ENCODE measurements at regions not wholly inside any gene's neighbourhood (a gene's known extent, or its start where the extent isn't known, plus 50 kb on each side); places are given as distances from the start of the nearest gene placed in this dataset.
"Not testable (repeated sequence)": the region's sequence is repeated elsewhere in the genome, so short reads cannot be mapped to it uniquely, and the experiment has no call there.

DNA sequence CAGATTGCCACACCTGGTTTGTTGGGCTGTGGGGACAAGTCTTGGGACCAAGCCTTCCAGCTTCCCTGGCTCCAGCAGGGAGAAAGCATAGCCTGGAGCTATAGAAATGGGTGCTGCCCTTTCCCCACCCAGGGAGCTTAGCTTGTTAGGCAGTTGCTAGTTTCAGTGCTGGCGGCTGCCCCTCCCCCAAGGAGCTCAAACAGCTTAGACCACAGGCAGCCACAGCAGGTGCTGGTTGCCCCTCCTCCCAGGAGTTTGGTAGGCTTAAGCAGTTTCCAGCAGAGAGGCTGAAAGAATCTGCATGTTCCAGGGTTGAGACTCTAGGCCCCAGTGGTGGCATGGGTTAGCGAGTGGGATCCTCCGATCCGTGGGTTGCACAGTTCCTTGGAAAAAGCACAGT, 889.7 kb downstream of the IGSF11 start:
- DNase-seq, result no peak

DNA sequence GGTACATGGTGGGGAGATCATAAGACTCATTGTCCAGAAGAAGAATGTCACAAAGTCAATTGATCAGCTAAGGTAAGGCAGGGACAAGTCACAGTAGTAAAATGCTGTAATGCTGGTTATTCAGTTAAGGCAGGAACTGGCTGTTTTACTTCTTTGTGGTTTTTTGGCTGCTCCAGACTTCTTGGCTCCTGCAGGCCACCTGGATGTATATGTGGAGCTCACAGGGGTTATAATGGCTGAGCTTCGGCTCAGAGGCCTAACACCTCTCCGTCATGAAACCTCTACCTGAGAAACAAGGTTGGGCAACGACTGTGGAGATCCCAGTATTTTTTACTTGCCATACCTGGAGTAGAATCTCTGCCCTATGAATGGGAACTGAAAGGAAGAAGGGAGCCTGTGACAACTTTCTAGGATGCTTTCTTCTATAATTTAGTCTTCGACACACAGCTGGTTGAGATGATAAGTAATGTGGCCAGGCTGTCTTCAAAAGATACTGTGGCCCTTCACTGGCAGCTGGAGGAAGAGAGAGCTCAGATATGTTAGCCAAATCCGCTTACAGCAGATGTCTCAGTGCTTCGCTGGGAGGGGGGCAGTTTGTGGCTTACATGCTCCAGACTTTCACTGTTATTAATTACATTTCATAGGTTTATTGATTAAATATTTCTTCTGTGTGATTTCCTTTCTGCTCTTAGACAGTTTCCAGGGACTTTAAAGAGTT, 887.8 kb downstream of the IGSF11 start:
- no peak for DNase-seq

GRCh38 chr3:118151164-118151563, 883.5 kb downstream of the IGSF11 start:
- no peak for DNase-seq

DNA sequence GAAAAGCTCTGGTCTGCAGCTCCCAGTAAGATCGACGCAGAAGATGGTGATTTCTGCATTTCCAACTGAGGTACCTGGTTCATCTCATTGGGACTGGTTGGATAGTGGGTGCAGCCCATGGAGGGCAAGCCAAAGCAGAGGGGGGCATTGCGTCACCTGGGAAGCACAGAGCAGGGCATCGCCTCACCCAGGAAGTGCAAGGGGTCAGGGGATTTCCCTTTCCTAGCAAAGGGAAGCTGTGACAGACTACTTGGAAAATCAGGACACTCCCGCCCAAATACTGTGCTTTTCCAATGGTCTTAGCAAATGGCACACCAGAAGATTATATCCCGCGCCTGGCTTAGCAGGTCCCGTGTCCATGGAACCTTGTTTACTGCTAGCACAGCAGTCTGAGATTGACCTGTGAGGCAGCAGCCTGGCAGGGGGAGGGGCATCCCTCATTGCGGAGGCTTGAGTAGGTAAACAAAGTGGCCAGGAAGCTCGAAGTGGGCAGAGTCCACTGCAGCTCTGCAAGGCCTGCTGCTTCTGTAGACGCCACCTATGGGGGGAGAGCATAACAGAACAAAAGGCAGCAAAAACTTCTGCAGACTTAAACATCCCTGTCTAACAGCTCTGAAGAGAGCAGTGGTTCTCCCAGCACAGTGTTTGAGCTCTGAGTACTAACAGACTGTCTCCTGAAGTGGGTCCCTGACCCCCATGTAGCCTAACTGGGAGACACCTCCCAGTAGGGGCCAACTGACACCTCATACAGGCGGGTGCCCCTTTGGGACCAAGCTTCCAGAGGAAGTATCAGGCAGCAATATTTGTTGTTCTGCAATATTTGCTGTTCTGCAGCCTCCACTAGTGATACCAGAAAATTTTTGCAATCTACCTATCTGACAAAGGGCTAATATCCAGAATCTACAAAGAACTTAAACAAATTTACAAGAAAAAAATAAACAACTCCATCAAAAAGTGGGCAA, 871.7 kb downstream of the IGSF11 start:
- DNase-seq, result not testable (repeated sequence)

GRCh38 chr3:118165413-118165812, 869.2 kb downstream of the IGSF11 start:
- no peak for DNase-seq

DNA sequence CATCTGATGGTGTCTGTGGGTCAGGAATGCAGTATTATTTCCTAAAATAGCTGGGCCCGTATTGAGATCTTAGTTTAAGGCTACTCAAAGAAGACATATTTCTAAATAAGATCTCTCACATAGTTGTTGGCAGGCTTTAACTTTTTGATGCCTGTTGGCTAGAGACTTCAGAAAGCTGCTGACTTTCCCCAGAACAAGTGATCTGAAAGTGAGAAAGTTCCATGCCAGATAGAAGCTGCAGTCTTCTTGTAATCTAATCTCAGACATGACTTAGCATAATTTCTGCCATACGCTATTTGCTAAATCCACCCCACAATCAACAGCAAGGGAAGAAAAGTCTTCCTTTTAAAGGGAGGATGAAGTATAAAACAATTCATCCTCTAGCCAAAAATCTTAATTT, 867.1 kb downstream of the IGSF11 start:
- no peak for DNase-seq

- no peak for DNase-seq
Measured at GRCh38 chr3:118168175-118168574, 866.5 kb downstream of the IGSF11 start.

GRCh38 chr3:118171236-118171852, 863.3 kb downstream of the IGSF11 start:
- DNase-seq, result no peak

DNA sequence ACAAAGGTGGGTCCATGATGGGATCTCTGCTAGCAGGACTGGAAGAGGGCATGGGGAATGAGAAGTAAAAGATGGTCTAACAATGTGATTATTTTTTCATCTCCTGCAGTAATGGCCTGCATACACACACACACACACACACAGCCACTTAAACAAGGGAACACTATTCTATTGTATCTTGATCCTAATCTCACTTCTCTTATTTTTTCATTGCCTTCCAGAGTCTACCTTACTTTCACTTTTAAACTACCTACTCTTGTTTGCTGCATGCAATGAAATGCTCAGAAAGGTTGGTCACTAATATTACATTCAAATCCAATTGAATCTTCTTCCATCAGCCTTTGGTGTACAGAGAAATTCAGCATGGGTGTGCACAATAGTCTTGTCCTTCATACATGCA, 853.8 kb downstream of the IGSF11 start:
- DNase-seq, result no peak

- DNase-seq, result no peak
Measured at GRCh38 chr3:118181274-118181673, 853.4 kb downstream of the IGSF11 start.

- no peak for DNase-seq
Measured at GRCh38 chr3:118186051-118186450, 848.6 kb downstream of the IGSF11 start.

- DNase-seq, result no peak
Measured at GRCh38 chr3:118187221-118187620, 847.4 kb downstream of the IGSF11 start.

GRCh38 chr3:118196183-118196582, 838.5 kb downstream of the IGSF11 start:
- DNase-seq, result no peak

DNA sequence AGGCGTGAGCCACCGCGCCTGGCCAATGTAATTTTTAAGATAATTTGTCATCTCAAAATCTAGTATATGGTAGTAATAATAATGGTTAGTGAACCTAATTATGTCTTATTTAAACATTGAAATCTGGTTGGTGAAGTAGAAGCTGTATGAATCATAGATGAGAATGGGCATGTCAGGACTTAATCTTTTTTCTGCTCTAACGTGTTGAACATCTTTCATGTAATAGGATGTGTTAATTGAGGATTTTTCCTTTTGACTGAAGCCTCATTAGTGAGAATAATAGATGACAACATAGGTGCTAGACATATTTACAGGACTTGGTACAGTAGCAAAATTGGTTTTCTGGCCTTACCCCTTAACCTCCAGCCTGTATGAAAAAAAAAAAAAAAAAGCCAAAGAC, 835.6 kb downstream of the IGSF11 start:
- no peak for DNase-seq

GRCh38 chr3:118204052-118204656, 830.5 kb downstream of the IGSF11 start:
- DNase-seq, result no peak

DNA sequence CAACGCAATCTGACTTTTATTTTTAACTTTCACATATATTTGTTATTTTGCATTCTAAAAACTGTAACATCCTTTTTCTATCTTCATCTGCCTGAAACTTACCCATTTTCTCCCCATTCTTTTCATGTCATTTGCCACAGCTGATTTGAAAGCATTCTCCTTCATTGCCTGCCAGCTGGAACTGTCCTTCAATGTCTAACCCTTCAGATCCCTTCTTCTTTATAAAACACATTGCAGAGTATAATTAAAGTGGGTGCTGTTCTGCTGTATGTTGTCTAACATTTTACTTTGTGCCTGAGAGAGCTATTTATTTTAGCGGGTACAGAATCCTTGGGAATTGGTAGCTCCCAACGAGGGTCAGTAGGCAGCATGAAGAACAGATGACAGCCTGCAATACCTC, 827.4 kb downstream of the IGSF11 start:
- no peak for DNase-seq

DNA sequence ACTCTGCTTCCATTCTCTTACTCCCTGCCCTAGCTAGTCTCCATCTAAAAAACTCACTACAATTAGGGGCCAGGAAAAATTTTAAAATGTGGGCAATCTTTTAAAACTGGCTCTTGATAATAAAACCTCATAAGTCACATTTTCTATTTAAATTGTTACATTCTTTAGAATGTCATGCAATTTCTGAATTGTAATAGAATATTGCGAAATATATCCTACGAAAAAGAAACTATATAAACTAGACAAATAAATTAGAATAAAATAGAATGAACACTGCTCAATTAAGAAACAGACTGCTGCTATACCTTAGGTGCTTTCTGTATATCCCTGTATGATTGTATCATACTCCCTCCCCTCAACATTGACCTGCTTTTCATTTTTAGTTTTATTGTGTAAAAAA, 826.0 kb downstream of the IGSF11 start:
- no peak for DNase-seq

GRCh38 chr3:118213892-118214291, 820.8 kb downstream of the IGSF11 start:
- no peak for DNase-seq

- no peak for DNase-seq
Measured at GRCh38 chr3:118226206-118226605, 808.4 kb downstream of the IGSF11 start.

DNA sequence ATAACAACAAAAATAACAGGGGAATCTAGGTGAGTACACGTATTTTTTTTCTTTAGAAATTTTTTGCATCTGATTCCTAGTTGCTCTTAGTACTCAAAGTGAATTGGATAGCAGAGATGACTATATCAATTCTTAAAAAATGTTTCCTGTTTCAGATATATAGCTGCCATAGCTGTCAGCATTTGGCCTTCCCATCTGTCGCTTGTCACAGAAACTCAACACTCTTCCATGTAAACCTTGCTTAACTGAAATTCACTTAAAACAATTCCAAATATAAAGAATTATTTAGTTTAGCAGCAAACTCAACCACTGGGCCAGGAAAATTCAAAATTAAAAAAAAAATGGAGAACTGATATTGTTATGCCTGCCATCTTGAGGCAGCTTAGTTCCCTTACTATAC, 807.5 kb downstream of the IGSF11 start:
- no peak for DNase-seq

DNA sequence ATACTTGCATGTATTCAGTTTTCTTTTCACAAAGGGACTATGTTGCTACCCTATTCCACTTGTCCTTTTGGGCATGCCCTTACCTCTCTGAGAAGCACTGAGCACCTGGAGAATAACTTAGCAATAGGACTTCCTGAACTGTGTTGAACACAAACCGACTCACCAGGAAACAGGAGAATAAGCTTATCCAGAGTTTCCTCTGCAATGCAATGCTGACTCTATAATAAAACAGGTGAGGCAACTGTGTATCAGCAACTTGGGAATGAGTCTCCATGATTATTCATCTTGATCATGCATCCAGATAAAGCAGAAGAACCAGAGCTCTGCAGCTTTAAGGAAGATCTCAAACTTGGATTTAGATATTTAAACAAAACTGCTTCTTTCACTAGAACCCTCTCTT, 806.5 kb downstream of the IGSF11 start:
- DNase-seq, result no peak

DNA sequence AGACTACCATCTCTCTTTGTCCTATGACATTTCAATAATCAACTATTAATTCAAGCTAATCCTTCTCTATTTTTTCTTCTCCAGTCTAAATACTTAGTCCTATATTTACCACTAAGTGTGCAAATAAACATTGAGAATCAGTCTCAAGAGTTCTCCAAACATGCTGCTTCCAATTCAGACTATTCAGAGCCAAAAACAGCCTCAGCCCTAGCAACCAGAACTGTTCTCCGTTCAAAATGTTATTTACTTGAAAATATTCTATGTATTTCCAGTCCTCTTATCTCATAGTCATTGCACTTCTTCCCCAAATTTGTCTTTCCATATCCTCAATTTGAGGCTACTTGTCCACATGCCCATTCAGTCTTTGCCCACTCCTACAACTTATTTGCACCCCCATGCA, 805.5 kb downstream of the IGSF11 start:
- no peak for DNase-seq

GRCh38 chr3:118231578-118231977, 803.1 kb downstream of the IGSF11 start:
- DNase-seq, result no peak

Measured in 8988T (cell line).